Endothelial cell of umbilical vein (primary cell): ENCODE measurements at regions not wholly inside any gene's neighbourhood (a gene's known extent, or its start where the extent isn't known, plus 50 kb on each side); places are given as distances from the start of the nearest gene placed in this dataset.

ENCODE experiments used
- BruUV-seq: library from RNA; stranded (reverse); fragments of 400-500 nt; replicated peaks from 2 replicates; lab custom pipeline; 2021; lab: Mats Ljungman, UMichigan
- CTCF ChIA-PET: fragments of 300-600, 350-600 bp; sonication (Branson Sonifier 250); formaldehyde crosslinking; loops from one replicate; lab custom pipeline; 2021; ENCODE audit warnings: antibody characterized with exemption, inconsistent platforms; lab: Charles Lee
- POLR2A ChIA-PET: fragments of 300-600, 350-600 bp; sonication (Branson Sonifier 250); formaldehyde crosslinking; loops from one replicate; lab custom pipeline; 2021; ENCODE audit warnings: antibody characterized with exemption, inconsistent platforms; lab: Charles Lee
- DNase-seq: peaks from one replicate; pipeline ENCODE4 v3.0.0-alpha.2; 2011; ENCODE audit warnings: low read depth, low spot score
- FAIRE-seq: peaks from 2 replicates; lab custom pipeline; 2011; peaks lifted over from hg19 to GRCh38; lab: Jason Lieb, UNC
- H2AFZ ChIP-seq: 2 replicates; pipeline ENCODE4 v1.6.0; 2012; ENCODE audit warnings: low read depth, low read length, control low read depth, inconsistent platforms
- H3K27ac ChIP-seq: 2 replicates; pipeline ENCODE4 v1.5.1; 2011; ENCODE audit warnings: low read depth, mild to moderate bottlenecking, control low read depth, low read length, moderate library complexity; ENCODE audit not compliant: insufficient read depth
- H3K27me3 ChIP-seq, 2 experiments: 2 replicates each; pipeline versions ENCODE4 v1.6.0 to v1.6.1; 2011; ENCODE audit warnings: low read length in 2 of 2, mixed read lengths in 1 of 2; ENCODE audit not compliant: control insufficient read depth in 2 of 2, insufficient read depth in 2 of 2
- H3K36me3 ChIP-seq, 2 experiments: 2 replicates in 1 of 2; 3 replicates in 1 of 2; pipeline ENCODE4 v1.5.1; 2011; ENCODE audit warnings: low read length in 2 of 2, mild to moderate bottlenecking in 1 of 2, moderate library complexity in 1 of 2; ENCODE audit not compliant: control insufficient read depth in 2 of 2, insufficient read depth in 2 of 2; ENCODE audit errors: extremely low read depth in 1 of 2
- H3K4me1 ChIP-seq: 3 replicates; pipeline ENCODE4 v1.5.1; 2011; ENCODE audit warnings: mild to moderate bottlenecking, low read length; ENCODE audit not compliant: control insufficient read depth, insufficient read depth; ENCODE audit errors: extremely low read depth
- H3K4me2 ChIP-seq: 2 replicates; pipeline ENCODE4 v1.6.1; 2011; ENCODE audit warnings: low read length, control low read depth, mixed read lengths; ENCODE audit not compliant: insufficient read depth
- H3K4me3 ChIP-seq, 3 experiments: fragments of 200-600 bp in 1 of 3; sonication (generic), shearing (Covaris generic) in 1 of 3; replicated peaks in 1 of 3; 2 replicates each; pipeline ENCODE4 v1.5.1; 2011 to 2016; ENCODE audit warnings: control low read depth in 3 of 3, low read length in 3 of 3, mild to moderate bottlenecking in 2 of 3, inconsistent platforms in 1 of 3, low read depth in 1 of 3, moderate library complexity in 1 of 3; ENCODE audit not compliant: insufficient read depth in 1 of 3
- H3K79me2 ChIP-seq: 2 replicates; pipeline ENCODE4 v1.6.0; 2012; ENCODE audit warnings: low read length, inconsistent platforms; ENCODE audit not compliant: control insufficient read depth, insufficient read depth
- H3K9ac ChIP-seq: replicated peaks from 2 replicates; pipeline ENCODE3; 2011; ENCODE audit warnings: low read length, control low read depth; ENCODE audit not compliant: insufficient read depth; ENCODE audit errors: extremely low read depth
- H3K9me1 ChIP-seq: replicated peaks from 3 replicates; pipeline ENCODE4 v1.6.0; 2011; ENCODE audit warnings: mild to moderate bottlenecking, low read length; ENCODE audit not compliant: control insufficient read depth, insufficient read depth; ENCODE audit errors: extremely low read depth
- H3K9me3 ChIP-seq: replicated peaks from 2 replicates; pipeline ENCODE4 v1.5.1; 2012; ENCODE audit warnings: low read length, inconsistent platforms; ENCODE audit not compliant: control insufficient read depth, insufficient read depth
- H4K20me1 ChIP-seq: replicated peaks from 2 replicates; pipeline ENCODE3; 2011; ENCODE audit warnings: mild to moderate bottlenecking, low read length; ENCODE audit not compliant: control insufficient read depth, insufficient read depth; ENCODE audit errors: extremely low read depth
- CTCF ChIP-seq, 2 donors: IDR thresholded peaks; 1 replicate in 1 of 2; 2 replicates in 1 of 2; pipeline ENCODE4 v1.5.1; 2011; ENCODE audit warnings: low read length in 2 of 2, mild to moderate bottlenecking in 2 of 2, moderate library complexity in 2 of 2, control low read depth in 1 of 2, inconsistent platforms in 1 of 2, low read depth in 1 of 2; ENCODE audit not compliant: insufficient read depth in 1 of 2; ENCODE audit errors: extremely low read depth in 1 of 2
- EZH2 ChIP-seq: IDR thresholded peaks from 2 replicates; pipeline ENCODE4 v1.6.1; 2012; ENCODE audit warnings: borderline replicate concordance, low read depth, mild to moderate bottlenecking, moderate library complexity, low read length, inconsistent platforms; ENCODE audit not compliant: severe bottlenecking
- FOS ChIP-seq: IDR thresholded peaks from 2 replicates; pipeline ENCODE4 v1.6.1; 2011; ENCODE audit warnings: mild to moderate bottlenecking, low read length, moderate library complexity, borderline replicate concordance; ENCODE audit not compliant: insufficient read depth
- GATA2 ChIP-seq: IDR thresholded peaks from 2 replicates; pipeline ENCODE4 v1.7.0; 2011; ENCODE audit warnings: low read depth, mild to moderate bottlenecking, moderate library complexity, mixed read lengths, low read length; ENCODE audit not compliant: insufficient read length, insufficient read depth
- JUN ChIP-seq: IDR thresholded peaks from 2 replicates; pipeline ENCODE4 v1.6.1; 2011; ENCODE audit warnings: borderline replicate concordance, low read depth; ENCODE audit not compliant: insufficient read length, insufficient read depth
- MAX ChIP-seq: IDR thresholded peaks from 2 replicates; pipeline ENCODE4 v1.6.1; 2011; ENCODE audit not compliant: insufficient read depth, insufficient read length
- MYC ChIP-seq: IDR thresholded peaks from one replicate; pipeline ENCODE4 v1.6.1; 2011; ENCODE audit warnings: mild to moderate bottlenecking, low read depth, low read length
- POLR2A ChIP-seq: IDR thresholded peaks from 2 replicates; pipeline ENCODE4 v1.6.1; 2012; ENCODE audit warnings: low read depth, mild to moderate bottlenecking, control low read depth, low read length
- POLR2AphosphoS5 ChIP-seq: IDR thresholded peaks from 2 replicates; pipeline ENCODE4 v1.6.1; 2012; ENCODE audit warnings: low read depth, mild to moderate bottlenecking, control low read depth, low read length, moderate library complexity; ENCODE audit not compliant: insufficient read depth
- dilution Hi-C: fragments of 300-500 bp; cut with MboI; formaldehyde crosslinking; loops from one replicate; pipeline ENCODE4 v1.15.0; 2019; ENCODE audit warnings: low sequenced_read_pairs; ENCODE audit not compliant: extremely low pct_ligation_motif_present
- intact Hi-C: fragments of 100-400 bp; cut with micrococcal nuclease; formaldehyde crosslinking; loops from one replicate; pipeline ENCODE4 v1.10.0; 2022

GRCh38 chr6:91611190-91611589 lies 1024.3 kb upstream of the MAP3K7 start:
- no peaks in the 10 kb centered on the region for H3K4me1 ChIP-seq
- intact Hi-C loops, result no loop called here
- no peaks in the 10 kb centered on the region for H4K20me1 ChIP-seq
- no peak for DNase-seq
- no peaks in the 10 kb centered on the region for H3K9me1 ChIP-seq
- no TSS peak for BruUV-seq
- no peaks in the 10 kb centered on the region for H3K27me3 ChIP-seq
- ChIA-PET CTCF (no interaction called here), POLR2A (no interaction called here)
- FAIRE-seq, result no peak
- H3K36me3 ChIP-seq, result no peaks in the 10 kb centered on the region
- TF ChIP-seq POLR2AphosphoS5 (no peak), CTCF (IDR thresholded peaks at IDR 0.05; ENCODE audit: extremely low read depth in 1 of 2, insufficient read depth in 1 of 2, low read depth in 1 of 2, low read length in 2 of 2) (no peak), MYC (no peak), FOS (no peak), POLR2A (no peak), JUN (no peak), GATA2 (no peak), MAX (no peak), EZH2 (no peak)
- H3K79me2 ChIP-seq, result no peaks in the 10 kb centered on the region
- H3K27ac ChIP-seq, result no peak overlapping the region
- H3K4me2 ChIP-seq, result no peak overlapping the region
- no peak overlapping the region for H3K9ac ChIP-seq
- dilution Hi-C loops, result no loop called here
- no peak overlapping the region for H2AFZ ChIP-seq
- no peaks in the 10 kb centered on the region for H3K9me3 ChIP-seq
- no peak overlapping the region for H3K4me3 ChIP-seq
